Activated naive CD8-positive, alpha-beta T cell treated with anti-CD3 and anti-CD28 coated beads, Interleukin-2, amount 10 ng/mL, durations not matched to agents 7 days and 5 days (primary cell): ENCODE measurements at regions not wholly inside any gene's neighbourhood (a gene's known extent, or its start where the extent isn't known, plus 50 kb on each side); places are given as distances from the start of the nearest gene placed in this dataset.
"Not testable (repeated sequence)": the region's sequence is repeated elsewhere in the genome, so short reads cannot be mapped to it uniquely, and the experiment has no call there.

ENCODE experiments used
- ATAC-seq: fragments of 150-1000 bp; cut with Tn5 transposase; one replicate; pipeline ENCODE4 v1.10.0; 2021; ENCODE audit warnings: low read depth, moderate library complexity
- POLR2A ChIA-PET: fragments of 350-600 bp; sonication (Branson Sonifier 250); formaldehyde crosslinking; loops from one replicate; lab custom pipeline; 2021; ENCODE audit warnings: antibody characterized with exemption; lab: Charles Lee
- DNase-seq: peaks from one replicate; pipeline ENCODE4 v3.0.0; 2021
- H3K27ac Mint-ChIP-seq: one replicate; pipeline ENCODE4 v1.8.0; 2022; ENCODE audit warnings: mild to moderate bottlenecking, mixed read lengths
- H3K27me3 Mint-ChIP-seq: one replicate; pipeline ENCODE4 v1.8.0; 2022; ENCODE audit warnings: mild to moderate bottlenecking, moderate library complexity, mixed read lengths
- H3K36me3 Mint-ChIP-seq: one replicate; pipeline ENCODE4 v1.8.0; 2021; ENCODE audit warnings: mild to moderate bottlenecking, mixed read lengths
- H3K4me1 Mint-ChIP-seq: one replicate; pipeline ENCODE4 v1.8.0; 2021; ENCODE audit warnings: mixed read lengths
- H3K4me3 Mint-ChIP-seq: one replicate; pipeline ENCODE4 v1.8.0; 2022; ENCODE audit warnings: mild to moderate bottlenecking, moderate library complexity, mixed read lengths
- H3K9me3 Mint-ChIP-seq: one replicate; pipeline ENCODE4 v1.8.0; 2021; ENCODE audit warnings: mixed read lengths

GRCh38 chr4:79850626-79851025, 222.4 kb downstream of the ANTXR2 start:
- H3K4me3 Mint-ChIP-seq: no peak overlapping the region
- H3K27me3 Mint-ChIP-seq: no peaks in the 10 kb centered on the region
- no peaks in the 10 kb centered on the region for H3K9me3 Mint-ChIP-seq
- POLR2A ChIA-PET: no interaction called here
- no peaks in the 10 kb centered on the region for H3K4me1 Mint-ChIP-seq
- H3K36me3 Mint-ChIP-seq: no peaks in the 10 kb centered on the region
- no peak for ATAC-seq
- H3K27ac Mint-ChIP-seq: no peak overlapping the region
- no peak for DNase-seq

GRCh38 chr4:79848329-79848728, 224.7 kb downstream of the ANTXR2 start:
- H3K36me3 Mint-ChIP-seq: no peaks in the 10 kb centered on the region
- no peak for ATAC-seq

GRCh38 chr4:79847411-79847810, 225.6 kb downstream of the ANTXR2 start:
- Mint-ChIP-seq H3K4me1 (no peaks in the 10 kb centered on the region), H3K4me3 (no peak overlapping the region), H3K27me3 (no peaks in the 10 kb centered on the region), H3K36me3 (no peaks in the 10 kb centered on the region), H3K9me3 (peaks cover 7% of the 10 kb centered on the region), H3K27ac (no peak overlapping the region)
- ATAC-seq (no peak), DNase-seq (no peak)
- POLR2A ChIA-PET: no interaction called here

More at GRCh38 chr4:79848329-79848728, 224.7 kb downstream of the ANTXR2 start:
- H3K27ac Mint-ChIP-seq: no peak overlapping the region
- peaks cover 6% of the 10 kb centered on the region for H3K9me3 Mint-ChIP-seq
- no peaks in the 10 kb centered on the region for H3K27me3 Mint-ChIP-seq
- POLR2A ChIA-PET: no interaction called here
- no peak overlapping the region for H3K4me3 Mint-ChIP-seq
- no peaks in the 10 kb centered on the region for H3K4me1 Mint-ChIP-seq
- no peak for DNase-seq

GRCh38 chr4:79842162-79842561, 230.9 kb downstream of the ANTXR2 start:
- POLR2A ChIA-PET: no interaction called here
- Mint-ChIP-seq H3K27ac (no peak overlapping the region), H3K4me1 (no peaks in the 10 kb centered on the region), H3K4me3 (no peak overlapping the region), H3K36me3 (no peaks in the 10 kb centered on the region), H3K9me3 (peaks cover 11% of the 10 kb centered on the region), H3K27me3 (no peaks in the 10 kb centered on the region)
- DNase-seq: no peak
- ATAC-seq: no peak

GRCh38 chr4:79833857-79834256, 239.2 kb downstream of the ANTXR2 start:
- ATAC-seq (no peak), DNase-seq (no peak)
- no peaks in the 10 kb centered on the region for H3K9me3 Mint-ChIP-seq
- no peaks in the 10 kb centered on the region for H3K4me1 Mint-ChIP-seq
- H3K36me3 Mint-ChIP-seq: no peaks in the 10 kb centered on the region
- POLR2A ChIA-PET: no interaction called here
- H3K27ac Mint-ChIP-seq: no peak overlapping the region
- no peak overlapping the region for H3K4me3 Mint-ChIP-seq
- H3K27me3 Mint-ChIP-seq: peaks cover 4% of the 10 kb centered on the region

- no peak overlapping the region for H3K27ac Mint-ChIP-seq
- POLR2A ChIA-PET: no interaction called here
- no peaks in the 10 kb centered on the region for H3K36me3 Mint-ChIP-seq
- no peak overlapping the region for H3K4me3 Mint-ChIP-seq
- no peak for ATAC-seq
- H3K4me1 Mint-ChIP-seq: no peaks in the 10 kb centered on the region
- H3K9me3 Mint-ChIP-seq: no peaks in the 10 kb centered on the region
- no peak for DNase-seq
- H3K27me3 Mint-ChIP-seq: peaks cover 4% of the 10 kb centered on the region
These were observed 241.1 kb downstream of the ANTXR2 start for GRCh38 chr4:79831701-79832514.

GRCh38 chr4:79831119-79831528, 241.9 kb downstream of the ANTXR2 start:
- peaks cover 4% of the 10 kb centered on the region for H3K27me3 Mint-ChIP-seq
- no peak overlapping the region for H3K4me3 Mint-ChIP-seq
- POLR2A ChIA-PET: no interaction called here
- no peaks in the 10 kb centered on the region for H3K9me3 Mint-ChIP-seq
- DNase-seq: no peak
- H3K27ac Mint-ChIP-seq: no peak overlapping the region
- no peaks in the 10 kb centered on the region for H3K4me1 Mint-ChIP-seq
- H3K36me3 Mint-ChIP-seq: no peaks in the 10 kb centered on the region
- ATAC-seq: no peak

GRCh38 chr4:79827283-79827682, 245.7 kb downstream of the ANTXR2 start:
- POLR2A ChIA-PET: no interaction called here
- Mint-ChIP-seq H3K4me3 (no peak overlapping the region), H3K4me1 (no peaks in the 10 kb centered on the region), H3K27me3 (peaks cover 2% of the 10 kb centered on the region), H3K27ac (no peak overlapping the region), H3K9me3 (no peaks in the 10 kb centered on the region), H3K36me3 (no peaks in the 10 kb centered on the region)
- DNase-seq (no peak), ATAC-seq (no peak)

GRCh38 chr4:79823148-79823763, 249.8 kb downstream of the ANTXR2 start:
- no peaks in the 10 kb centered on the region for H3K9me3 Mint-ChIP-seq
- ATAC-seq: no peak
- no peak overlapping the region for H3K27ac Mint-ChIP-seq
- H3K4me3 Mint-ChIP-seq: no peak overlapping the region
- POLR2A ChIA-PET: no interaction called here
- H3K4me1 Mint-ChIP-seq: no peaks in the 10 kb centered on the region
- DNase-seq: no peak
- H3K36me3 Mint-ChIP-seq: no peaks in the 10 kb centered on the region
- H3K27me3 Mint-ChIP-seq: no peaks in the 10 kb centered on the region

GRCh38 chr4:79820427-79820826, 252.6 kb downstream of the ANTXR2 start:
- DNase-seq (no peak), ATAC-seq (no peak)
- Mint-ChIP-seq H3K27ac (no peak overlapping the region), H3K4me3 (no peak overlapping the region), H3K4me1 (no peaks in the 10 kb centered on the region), H3K27me3 (peaks cover 9% of the 10 kb centered on the region), H3K36me3 (no peaks in the 10 kb centered on the region), H3K9me3 (no peaks in the 10 kb centered on the region)
- POLR2A ChIA-PET: no interaction called here

- H3K4me3 Mint-ChIP-seq, H3K27ac Mint-ChIP-seq, ATAC-seq, H3K27me3 Mint-ChIP-seq, H3K4me1 Mint-ChIP-seq, DNase-seq, H3K36me3 Mint-ChIP-seq, H3K9me3 Mint-ChIP-seq, POLR2A ChIA-PET: not testable (repeated sequence)
These were observed 265.1 kb downstream of the ANTXR2 start for GRCh38 chr4:79807933-79808332.

- Mint-ChIP-seq H3K27ac (no peak overlapping the region), H3K4me1 (no peaks in the 10 kb centered on the region), H3K27me3 (no peaks in the 10 kb centered on the region), H3K9me3 (no peaks in the 10 kb centered on the region), H3K36me3 (no peaks in the 10 kb centered on the region), H3K4me3 (no peak overlapping the region)
- ATAC-seq (no peak), DNase-seq (no peak)
- POLR2A ChIA-PET: no interaction called here
These were observed 275.0 kb downstream of the ANTXR2 start for GRCh38 chr4:79798047-79798446.

- no peaks in the 10 kb centered on the region for H3K27me3 Mint-ChIP-seq
- no peak overlapping the region for H3K4me3 Mint-ChIP-seq
- DNase-seq (no peak), ATAC-seq (no peak)
- no peaks in the 10 kb centered on the region for H3K9me3 Mint-ChIP-seq
- POLR2A ChIA-PET: no interaction called here
- H3K4me1 Mint-ChIP-seq: no peaks in the 10 kb centered on the region
- no peak overlapping the region for H3K27ac Mint-ChIP-seq
- no peaks in the 10 kb centered on the region for H3K36me3 Mint-ChIP-seq
These were observed 276.1 kb downstream of the ANTXR2 start for GRCh38 chr4:79796948-79797347.

GRCh38 chr4:79788884-79789283, 284.1 kb downstream of the ANTXR2 start:
- H3K4me1 Mint-ChIP-seq: no peaks in the 10 kb centered on the region
- H3K27ac Mint-ChIP-seq: no peak overlapping the region
- POLR2A ChIA-PET: no interaction called here
- H3K4me3 Mint-ChIP-seq: no peak overlapping the region
- DNase-seq (no peak), ATAC-seq (no peak)
- no peaks in the 10 kb centered on the region for H3K36me3 Mint-ChIP-seq
- H3K27me3 Mint-ChIP-seq: no peaks in the 10 kb centered on the region
- peaks cover 12% of the 10 kb centered on the region for H3K9me3 Mint-ChIP-seq
